ENCODE measurements at regions not wholly inside any gene's neighbourhood (a gene's known extent, or its start where the extent isn't known, plus 50 kb on each side); places are given as distances from the start of the nearest gene placed in this dataset.

- Histone ChIP-seq H3K27ac (ENCODE audit: low read depth, low read length) (no peak overlapping the region), H3K36me3 (ENCODE audit: control insufficient read depth in 1 of 2, insufficient read depth in 2 of 2, low read length in 2 of 2) (no peaks in the 10 kb centered on the region), H2AK5ac (ENCODE audit: low read length) (no peak overlapping the region), H3K79me2 (ENCODE audit: control insufficient read depth, insufficient read depth, low read length, poor library complexity) (no peaks in the 10 kb centered on the region), H4K12ac (ENCODE audit: low read depth, low read length) (no peak overlapping the region), H4K8ac (ENCODE audit: low read depth, low read length) (no peak overlapping the region), H2AFZ (ENCODE audit: insufficient read depth, low read length, poor library complexity) (no peak overlapping the region), H3K79me1 (ENCODE audit: low read length) (no peaks in the 10 kb centered on the region), H3K23ac (ENCODE audit: low read length) (no peak overlapping the region), H3K14ac (ENCODE audit: low read length) (no peak overlapping the region), H3K4me3 (ENCODE audit: low read depth, low read length) (no peak overlapping the region), H3K9ac (ENCODE audit: low read length) (no peak overlapping the region), H3K4me1 (ENCODE audit: control insufficient read depth in 1 of 2, insufficient read depth in 2 of 2, low read length in 2 of 2) (no peaks in the 10 kb centered on the region), H2BK120ac (ENCODE audit: insufficient read depth, low read length, poor library complexity) (no peak overlapping the region), H2BK12ac (ENCODE audit: low read length) (no peak overlapping the region), H2BK5ac (ENCODE audit: low read depth, low read length, poor library complexity) (no peak overlapping the region), H3K18ac (ENCODE audit: low read length) (no peak overlapping the region), H3K27me3 (ENCODE audit: insufficient read depth, low read length) (no peaks in the 10 kb centered on the region), H4K91ac (ENCODE audit: low read depth, low read length) (no peak overlapping the region), H3K4ac (ENCODE audit: low read depth, low read length) (no peak overlapping the region), H3K9me3 (ENCODE audit: insufficient read depth, low read depth, low read length) (no peaks in the 10 kb centered on the region), H3K4me2 (ENCODE audit: low read length) (no peak overlapping the region)
- WGBS (ENCODE audit: extremely low coverage, insufficient coverage, insufficient read length): no CpG with 5 or more reads among the region's 1 CpG
- no peak for DNase-seq
These were observed 321.5 kb downstream of the RND3 start for GRCh38 chr2:150165988-150166312.

- Histone ChIP-seq H3K4ac (ENCODE audit: low read depth, low read length) (no peak overlapping the region), H3K79me2 (ENCODE audit: control insufficient read depth, insufficient read depth, low read length, poor library complexity) (no peaks in the 10 kb centered on the region), H4K91ac (ENCODE audit: low read depth, low read length) (no peak overlapping the region), H3K79me1 (ENCODE audit: low read length) (no peaks in the 10 kb centered on the region), H2AK5ac (ENCODE audit: low read length) (no peak overlapping the region), H2AFZ (ENCODE audit: insufficient read depth, low read length, poor library complexity) (no peak overlapping the region), H4K8ac (ENCODE audit: low read depth, low read length) (no peak overlapping the region), H3K4me1 (ENCODE audit: control insufficient read depth in 1 of 2, insufficient read depth in 2 of 2, low read length in 2 of 2) (no peaks in the 10 kb centered on the region), H3K27me3 (ENCODE audit: insufficient read depth, low read length) (no peaks in the 10 kb centered on the region), H3K27ac (ENCODE audit: low read depth, low read length) (no peak overlapping the region), H2BK120ac (ENCODE audit: insufficient read depth, low read length, poor library complexity) (no peak overlapping the region), H3K18ac (ENCODE audit: low read length) (no peak overlapping the region), H3K36me3 (ENCODE audit: control insufficient read depth in 1 of 2, insufficient read depth in 2 of 2, low read length in 2 of 2) (no peaks in the 10 kb centered on the region), H3K14ac (ENCODE audit: low read length) (no peak overlapping the region), H3K4me3 (ENCODE audit: low read depth, low read length) (no peak overlapping the region), H3K4me2 (ENCODE audit: low read length) (no peak overlapping the region), H2BK12ac (ENCODE audit: low read length) (no peak overlapping the region), H3K9ac (ENCODE audit: low read length) (no peak overlapping the region), H4K12ac (ENCODE audit: low read depth, low read length) (no peak overlapping the region), H3K23ac (ENCODE audit: low read length) (no peak overlapping the region), H3K9me3 (ENCODE audit: insufficient read depth, low read depth, low read length) (no peaks in the 10 kb centered on the region), H2BK5ac (ENCODE audit: low read depth, low read length, poor library complexity) (no peak overlapping the region)
- WGBS (ENCODE audit: extremely low coverage, insufficient coverage, insufficient read length): no CpG with 5 or more reads among the region's 6 CpGs
- DNase-seq: no peak
These were observed 322.0 kb downstream of the RND3 start for GRCh38 chr2:150165442-150165841.

- Histone ChIP-seq H3K36me3 (ENCODE audit: control insufficient read depth in 1 of 2, insufficient read depth in 2 of 2, low read length in 2 of 2) (no peaks in the 10 kb centered on the region), H3K9ac (ENCODE audit: low read length) (no peak overlapping the region), H2BK12ac (ENCODE audit: low read length) (no peak overlapping the region), H3K9me3 (ENCODE audit: insufficient read depth, low read depth, low read length) (no peaks in the 10 kb centered on the region), H4K91ac (ENCODE audit: low read depth, low read length) (no peak overlapping the region), H2AFZ (ENCODE audit: insufficient read depth, low read length, poor library complexity) (no peak overlapping the region), H4K12ac (ENCODE audit: low read depth, low read length) (no peak overlapping the region), H3K4me2 (ENCODE audit: low read length) (no peak overlapping the region), H3K79me1 (ENCODE audit: low read length) (no peaks in the 10 kb centered on the region), H2AK5ac (ENCODE audit: low read length) (no peak overlapping the region), H3K23ac (ENCODE audit: low read length) (no peak overlapping the region), H3K4ac (ENCODE audit: low read depth, low read length) (no peak overlapping the region), H3K14ac (ENCODE audit: low read length) (no peak overlapping the region), H2BK120ac (ENCODE audit: insufficient read depth, low read length, poor library complexity) (no peak overlapping the region), H3K79me2 (ENCODE audit: control insufficient read depth, insufficient read depth, low read length, poor library complexity) (no peaks in the 10 kb centered on the region), H3K18ac (ENCODE audit: low read length) (no peak overlapping the region), H3K27ac (ENCODE audit: low read depth, low read length) (no peak overlapping the region), H3K27me3 (ENCODE audit: insufficient read depth, low read length) (no peaks in the 10 kb centered on the region), H4K8ac (ENCODE audit: low read depth, low read length) (no peak overlapping the region), H3K4me3 (ENCODE audit: low read depth, low read length) (no peak overlapping the region), H2BK5ac (ENCODE audit: low read depth, low read length, poor library complexity) (no peak overlapping the region), H3K4me1 (ENCODE audit: control insufficient read depth in 1 of 2, insufficient read depth in 2 of 2, low read length in 2 of 2) (no peaks in the 10 kb centered on the region)
- no CpG with 5 or more reads among the region's 6 CpGs for WGBS (ENCODE audit: extremely low coverage, insufficient coverage, insufficient read length)
- no peak for DNase-seq
These were observed 325.1 kb downstream of the RND3 start for GRCh38 chr2:150162241-150162942.

GRCh38 chr2:150160058-150160457 is 327.4 kb downstream of the RND3 start:
- no peak overlapping the region for H2BK12ac ChIP-seq (ENCODE audit: low read length)
- H2AK5ac ChIP-seq (ENCODE audit: low read length): no peak overlapping the region
- H3K4me1 ChIP-seq (ENCODE audit: control insufficient read depth in 1 of 2, insufficient read depth in 2 of 2, low read length in 2 of 2): no peaks in the 10 kb centered on the region
- H3K27me3 ChIP-seq (ENCODE audit: insufficient read depth, low read length): no peaks in the 10 kb centered on the region
- no peak overlapping the region for H3K14ac ChIP-seq (ENCODE audit: low read length)
- no peak overlapping the region for H3K23ac ChIP-seq (ENCODE audit: low read length)
- no peak overlapping the region for H4K12ac ChIP-seq (ENCODE audit: low read depth, low read length)
- H4K8ac ChIP-seq (ENCODE audit: low read depth, low read length): no peak overlapping the region
- no peaks in the 10 kb centered on the region for H3K9me3 ChIP-seq (ENCODE audit: insufficient read depth, low read depth, low read length)
- no peaks in the 10 kb centered on the region for H3K79me1 ChIP-seq (ENCODE audit: low read length)
- H3K9ac ChIP-seq (ENCODE audit: low read length): no peak overlapping the region
- no peak overlapping the region for H3K4me3 ChIP-seq (ENCODE audit: low read depth, low read length)
- no peak overlapping the region for H2BK120ac ChIP-seq (ENCODE audit: insufficient read depth, low read length, poor library complexity)
- H3K18ac ChIP-seq (ENCODE audit: low read length): no peak overlapping the region
- H2AFZ ChIP-seq (ENCODE audit: insufficient read depth, low read length, poor library complexity): no peak overlapping the region
- DNase-seq: no peak
- no peak overlapping the region for H4K91ac ChIP-seq (ENCODE audit: low read depth, low read length)
- H3K4me2 ChIP-seq (ENCODE audit: low read length): no peak overlapping the region
- H3K79me2 ChIP-seq (ENCODE audit: control insufficient read depth, insufficient read depth, low read length, poor library complexity): no peaks in the 10 kb centered on the region
- H2BK5ac ChIP-seq (ENCODE audit: low read depth, low read length, poor library complexity): no peak overlapping the region
- no peaks in the 10 kb centered on the region for H3K36me3 ChIP-seq (ENCODE audit: control insufficient read depth in 1 of 2, insufficient read depth in 2 of 2, low read length in 2 of 2)
- no peak overlapping the region for H3K27ac ChIP-seq (ENCODE audit: low read depth, low read length)
- no peak overlapping the region for H3K4ac ChIP-seq (ENCODE audit: low read depth, low read length)
- WGBS (ENCODE audit: extremely low coverage, insufficient coverage, insufficient read length): no CpG with 5 or more reads among the region's 6 CpGs
